HuH-7 (cell line): ENCODE measurements at regions not wholly inside any gene's neighbourhood (a gene's known extent, or its start where the extent isn't known, plus 50 kb on each side); places are given as distances from the start of the nearest gene placed in this dataset.
"Not testable (repeated sequence)": the region's sequence is repeated elsewhere in the genome, so short reads cannot be mapped to it uniquely, and the experiment has no call there.

Experiments used
- DNase-seq: peaks from one replicate; pipeline ENCODE4 v3.0.0; 2011; ENCODE audit warnings: low spot score

GRCh38 chr3:194249323-194250097 lies 101.6 kb downstream of the CPN2 start:
- DNase-seq: no peak

DNA sequence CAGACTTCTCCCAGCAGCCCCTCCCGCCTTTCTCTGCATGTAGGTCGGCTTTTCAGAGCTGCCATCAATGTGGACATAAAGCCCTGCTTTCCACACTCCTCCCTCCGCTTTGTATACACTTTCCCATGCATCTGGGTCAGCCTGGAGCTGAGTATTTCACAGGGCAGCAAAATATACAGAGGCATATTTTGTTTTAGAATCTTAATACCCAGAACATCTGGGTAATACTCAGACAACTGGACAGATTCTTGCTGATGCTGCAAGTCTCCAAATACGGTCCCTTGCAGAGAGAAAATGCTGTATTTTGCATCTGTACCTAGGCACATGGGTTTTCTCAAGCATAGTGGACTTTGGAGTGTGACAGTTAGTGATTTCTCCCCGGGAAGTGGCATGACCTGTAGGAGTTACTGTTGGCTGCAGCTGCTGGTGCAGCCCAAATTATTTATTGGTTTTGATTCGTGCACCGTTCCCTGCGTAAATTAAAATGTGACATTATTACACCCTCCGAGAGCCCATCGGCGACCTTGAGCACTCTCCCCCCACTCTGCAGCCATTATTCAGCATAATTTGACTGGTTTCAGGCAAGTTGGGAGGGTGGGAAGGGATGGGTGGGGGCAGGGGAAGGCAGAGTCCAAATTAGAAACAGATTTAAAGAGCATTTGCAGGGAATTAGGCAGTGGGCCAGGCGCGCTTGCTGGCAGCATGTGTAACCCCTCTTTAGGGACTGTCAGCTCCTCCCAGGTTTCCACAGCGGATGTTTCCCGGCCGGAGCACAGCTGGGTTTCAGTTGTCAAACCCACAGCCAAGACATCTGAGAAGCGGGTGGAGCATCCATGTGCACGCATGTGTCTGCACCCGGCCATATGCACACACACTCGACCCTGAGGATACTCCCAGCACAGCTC lies 100.8 kb downstream of the CPN2 start:
- DNase-seq: no peak

GRCh38 chr3:194251007-194251406 lies 100.1 kb downstream of the CPN2 start:
- DNase-seq: no peak

- DNase-seq: no peak
Observed at GRCh38 chr3:194251461-194251860, 99.7 kb downstream of the CPN2 start.

- DNase-seq: no peak
Observed at GRCh38 chr3:194251891-194252560, 99.1 kb downstream of the CPN2 start.

DNA sequence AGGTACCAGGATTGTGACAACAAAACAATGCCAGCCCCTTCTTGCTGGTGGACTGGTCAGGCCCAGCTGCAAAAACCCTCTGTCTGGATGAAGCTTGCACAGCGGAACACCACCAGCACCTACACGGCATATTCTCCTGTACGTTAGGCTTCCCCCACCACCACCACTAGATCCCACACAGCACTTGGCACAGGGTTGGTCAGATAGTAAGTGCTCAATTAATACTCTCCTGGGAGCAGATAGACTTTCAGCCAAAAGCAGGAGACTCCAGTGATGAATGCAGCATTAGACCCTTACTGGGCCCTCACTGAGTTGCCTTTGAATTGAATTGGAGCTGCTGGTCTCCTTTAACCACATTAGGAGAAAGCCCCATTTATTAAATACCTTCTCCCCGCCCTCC lies 97.9 kb downstream of the CPN2 start:
- no peak for DNase-seq

- DNase-seq: no peak
Observed at GRCh38 chr3:194254040-194254439, 97.1 kb downstream of the CPN2 start.

- no peak for DNase-seq
Observed at GRCh38 chr3:194255252-194256039, 95.7 kb downstream of the CPN2 start.

GRCh38 chr3:194256040-194256945 lies 94.8 kb downstream of the CPN2 start:
- DNase-seq: no peak

DNA sequence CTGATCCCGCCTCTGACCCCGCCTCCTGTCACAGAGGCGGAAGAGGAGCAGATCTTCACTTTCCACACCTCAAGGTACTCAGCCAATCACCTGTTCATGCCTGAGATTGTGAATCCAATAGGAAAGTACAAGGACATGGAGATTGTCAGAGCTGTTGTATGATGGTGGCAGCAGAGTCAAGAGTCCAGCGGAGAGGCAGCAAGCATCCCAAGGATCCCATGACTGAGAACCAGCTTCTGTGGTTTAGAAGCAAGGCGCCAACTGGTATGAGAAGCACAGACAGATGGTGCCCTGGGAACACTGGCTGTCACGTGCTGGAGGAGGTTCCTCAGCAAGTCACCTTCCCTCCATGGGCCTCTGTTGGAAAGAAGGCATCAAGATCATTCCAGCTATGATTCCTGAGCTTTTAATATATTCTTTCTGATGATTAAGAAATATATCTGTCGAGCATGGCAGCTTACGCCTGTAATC lies 93.9 kb downstream of the CPN2 start:
- no peak for DNase-seq

- no peak for DNase-seq
Observed at GRCh38 chr3:194257916-194258668, 93.0 kb downstream of the CPN2 start.

- DNase-seq: no peak
Observed at GRCh38 chr3:194259982-194260766, 91.0 kb downstream of the CPN2 start.

DNA sequence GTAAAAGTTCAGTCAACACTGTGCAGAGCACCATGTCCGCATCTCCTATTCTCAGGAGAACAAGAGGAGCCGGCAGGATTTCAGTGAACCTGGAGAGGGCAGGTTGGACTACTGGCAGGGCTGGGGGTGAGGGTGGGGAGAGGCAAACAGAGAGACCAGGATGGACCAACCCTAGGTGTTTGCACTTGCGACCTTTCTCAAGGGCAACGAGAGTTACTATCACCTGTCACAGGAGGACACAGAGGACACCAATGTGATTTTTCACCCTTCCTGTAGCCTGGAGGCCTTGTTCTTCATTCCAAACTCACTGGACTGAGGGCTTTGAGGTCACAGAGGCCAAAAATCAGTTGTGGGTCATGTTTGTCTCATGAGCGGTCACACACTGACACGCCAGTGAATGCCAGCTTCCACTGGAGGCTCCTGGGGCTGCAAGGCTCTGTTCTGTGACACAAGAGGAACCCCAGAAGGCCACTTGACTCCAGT lies 89.5 kb downstream of the CPN2 start:
- DNase-seq: no peak

- no peak for DNase-seq
Observed at GRCh38 chr3:194262176-194262924, 88.8 kb downstream of the CPN2 start.

DNA sequence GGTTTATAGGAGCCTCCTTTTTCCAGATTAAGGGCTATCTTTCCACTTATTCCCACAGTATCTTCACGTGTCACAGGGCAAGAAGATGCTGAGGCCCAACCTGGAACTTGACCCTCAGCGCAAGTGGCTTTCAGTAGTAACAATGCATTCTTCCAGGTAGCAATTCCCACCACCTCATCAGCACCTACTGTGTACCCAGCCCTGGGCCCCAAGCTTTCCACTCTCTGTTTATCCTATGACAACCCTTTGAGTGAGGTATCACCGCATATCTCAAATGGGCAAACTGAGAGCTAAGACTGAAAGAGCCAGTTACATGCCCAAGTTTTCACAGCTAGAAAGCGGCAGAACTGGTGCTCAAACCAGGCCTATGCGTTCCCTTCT lies 88.2 kb downstream of the CPN2 start:
- no peak for DNase-seq

DNA sequence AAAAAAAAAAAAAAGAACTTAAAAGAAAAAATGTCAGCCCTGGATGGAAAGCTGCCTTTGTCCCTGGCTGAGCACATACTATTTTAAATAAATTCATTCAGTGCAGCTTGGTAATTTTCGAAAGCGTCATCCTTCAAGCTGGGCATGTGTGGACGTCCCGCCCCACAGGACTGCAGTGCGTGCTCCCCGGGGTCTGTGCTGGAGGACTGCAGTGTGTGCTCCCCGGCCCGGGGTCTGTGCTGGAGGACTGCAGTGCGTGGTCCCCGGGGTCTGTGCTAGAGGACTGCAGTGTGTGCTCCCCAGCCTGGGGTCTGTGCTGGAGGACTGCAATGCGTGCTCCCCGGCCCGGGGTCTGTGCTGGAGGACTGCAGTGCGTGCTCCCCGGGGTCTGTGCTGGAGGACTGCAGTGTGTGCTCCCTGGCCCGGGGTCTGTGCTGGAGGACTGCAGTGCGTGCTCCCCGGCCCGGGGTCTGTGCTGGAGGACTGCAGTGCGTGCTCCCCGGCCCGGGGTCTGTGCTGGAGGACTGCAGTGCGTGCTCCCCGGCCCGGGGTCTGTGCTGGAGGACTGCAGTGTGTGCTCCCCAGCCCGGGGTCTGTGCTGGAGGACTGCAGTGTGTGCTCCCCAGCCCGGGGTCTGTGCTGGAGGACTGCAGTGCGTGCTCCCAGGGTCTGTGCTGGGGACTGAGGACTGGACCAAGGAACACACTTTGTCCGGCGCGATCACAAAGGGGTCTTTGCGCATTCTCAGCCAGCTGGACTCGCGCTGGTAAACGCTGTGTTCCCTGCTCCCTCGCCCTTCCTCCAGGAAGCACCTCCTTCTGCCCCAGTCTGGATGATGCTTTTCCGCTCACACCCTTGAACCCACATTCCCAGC lies 86.3 kb downstream of the CPN2 start:
- DNase-seq: not testable (repeated sequence)

DNA sequence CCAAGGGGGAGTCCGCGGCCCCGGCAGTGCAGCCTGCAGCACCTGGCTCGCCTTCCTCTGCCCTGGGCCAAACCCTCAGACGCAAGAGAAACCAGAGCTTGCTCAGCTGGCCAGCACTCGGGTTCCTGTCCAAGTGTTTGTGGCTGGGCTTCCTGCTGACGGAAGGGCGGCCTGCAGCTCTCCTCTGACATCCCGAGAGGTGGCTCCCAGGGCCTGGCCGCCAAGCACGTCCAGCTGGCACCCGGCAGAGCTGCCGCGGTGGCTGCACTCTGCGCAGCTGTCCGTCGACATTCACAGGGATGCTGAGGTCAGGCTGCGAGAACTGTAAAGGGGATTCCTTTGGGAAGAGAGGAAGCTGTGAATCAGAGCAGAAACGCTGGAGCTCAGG lies 85.6 kb downstream of the CPN2 start:
- no peak for DNase-seq
